GM20000 (cell line): ENCODE measurements at regions not wholly inside any gene's neighbourhood (a gene's known extent, or its start where the extent isn't known, plus 50 kb on each side); places are given as distances from the start of the nearest gene placed in this dataset.
"Not testable (repeated sequence)": the region's sequence is repeated elsewhere in the genome, so short reads cannot be mapped to it uniquely, and the experiment has no call there.

Experiments used
- DNase-seq: peaks from one replicate; pipeline ENCODE4 v3.0.0; 2012; ENCODE audit warnings: low spot score
- TF ChIP-seq, protein P1 (sequence below): IDR thresholded peaks from 2 replicates; pipeline ENCODE4 v1.5.1; 2012; ENCODE audit warnings: mild to moderate bottlenecking, control low read depth; ENCODE audit errors: extremely low read depth, missing control alignments

DNA sequence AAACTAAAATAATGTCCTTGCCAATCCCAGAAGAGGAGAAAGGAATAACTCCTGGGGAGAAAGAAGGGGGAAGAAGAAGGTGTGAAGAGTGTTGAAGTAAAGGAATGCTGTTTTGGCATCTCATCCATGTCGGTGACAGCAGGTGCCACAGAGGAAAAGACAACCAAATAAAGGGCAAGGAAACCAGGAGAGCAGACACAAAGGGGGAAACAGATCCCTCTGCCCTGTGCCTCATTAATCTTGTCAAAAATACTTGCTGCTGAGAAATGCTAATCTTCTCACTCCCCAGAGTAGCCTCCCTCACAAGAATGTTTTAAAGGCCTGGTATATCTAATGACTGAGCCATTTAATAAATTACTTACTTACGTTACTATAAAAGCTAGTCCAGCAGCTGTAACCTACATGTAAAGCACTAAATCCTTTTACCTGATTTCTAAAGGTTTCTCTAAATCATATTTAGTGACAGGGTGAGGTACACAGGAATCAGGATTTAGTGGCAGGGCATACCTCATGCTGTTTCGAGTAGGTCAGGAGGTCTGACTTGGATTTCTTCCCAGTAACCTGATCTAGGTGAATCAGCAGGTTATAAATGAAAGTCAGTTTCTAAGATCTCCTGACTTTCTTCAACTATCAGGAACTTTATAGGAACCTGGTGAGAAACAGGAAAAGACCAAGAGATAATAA is 377.1 kb downstream of the CENPW start:
- TF ChIP-seq, protein P1, sequence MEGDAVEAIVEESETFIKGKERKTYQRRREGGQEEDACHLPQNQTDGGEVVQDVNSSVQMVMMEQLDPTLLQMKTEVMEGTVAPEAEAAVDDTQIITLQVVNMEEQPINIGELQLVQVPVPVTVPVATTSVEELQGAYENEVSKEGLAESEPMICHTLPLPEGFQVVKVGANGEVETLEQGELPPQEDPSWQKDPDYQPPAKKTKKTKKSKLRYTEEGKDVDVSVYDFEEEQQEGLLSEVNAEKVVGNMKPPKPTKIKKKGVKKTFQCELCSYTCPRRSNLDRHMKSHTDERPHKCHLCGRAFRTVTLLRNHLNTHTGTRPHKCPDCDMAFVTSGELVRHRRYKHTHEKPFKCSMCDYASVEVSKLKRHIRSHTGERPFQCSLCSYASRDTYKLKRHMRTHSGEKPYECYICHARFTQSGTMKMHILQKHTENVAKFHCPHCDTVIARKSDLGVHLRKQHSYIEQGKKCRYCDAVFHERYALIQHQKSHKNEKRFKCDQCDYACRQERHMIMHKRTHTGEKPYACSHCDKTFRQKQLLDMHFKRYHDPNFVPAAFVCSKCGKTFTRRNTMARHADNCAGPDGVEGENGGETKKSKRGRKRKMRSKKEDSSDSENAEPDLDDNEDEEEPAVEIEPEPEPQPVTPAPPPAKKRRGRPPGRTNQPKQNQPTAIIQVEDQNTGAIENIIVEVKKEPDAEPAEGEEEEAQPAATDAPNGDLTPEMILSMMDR: no peak
- no peak for DNase-seq

DNA sequence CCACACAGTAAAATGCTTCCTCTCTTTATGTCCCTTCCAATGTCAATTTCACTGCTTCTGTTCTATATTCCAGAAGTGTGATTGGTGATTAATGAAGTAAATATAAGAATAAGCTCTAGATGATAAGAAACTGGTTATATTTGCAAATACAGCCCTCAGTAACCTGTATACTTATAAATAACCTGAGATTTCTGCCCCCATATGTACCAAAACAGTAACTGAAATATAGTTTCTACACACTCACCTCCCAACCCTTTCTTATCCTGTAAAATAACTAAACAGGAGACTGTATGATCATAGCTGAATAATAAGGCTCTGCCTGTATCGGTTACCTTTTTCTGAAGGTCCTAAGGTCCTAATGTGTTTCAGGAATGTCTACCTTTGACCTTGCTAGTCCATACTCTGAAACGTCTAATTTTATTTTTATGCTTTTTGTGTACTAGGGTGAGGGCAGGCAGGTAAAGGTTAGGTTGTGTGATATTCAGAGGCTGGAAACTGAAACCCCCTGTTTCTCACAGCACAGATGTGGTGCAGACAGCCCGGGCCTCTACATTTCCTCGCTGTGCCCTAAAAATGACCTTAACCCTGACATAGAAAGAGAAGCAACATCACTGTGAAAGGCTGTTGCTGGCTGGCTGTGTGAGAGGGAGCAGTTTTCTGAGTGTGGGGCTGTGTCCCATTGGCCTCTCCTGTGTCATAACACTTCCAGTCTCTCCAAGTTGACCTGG is 378.8 kb downstream of the CENPW start:
- DNase-seq: peak; percentile 30
- TF ChIP-seq, protein P1: no peak

DNA sequence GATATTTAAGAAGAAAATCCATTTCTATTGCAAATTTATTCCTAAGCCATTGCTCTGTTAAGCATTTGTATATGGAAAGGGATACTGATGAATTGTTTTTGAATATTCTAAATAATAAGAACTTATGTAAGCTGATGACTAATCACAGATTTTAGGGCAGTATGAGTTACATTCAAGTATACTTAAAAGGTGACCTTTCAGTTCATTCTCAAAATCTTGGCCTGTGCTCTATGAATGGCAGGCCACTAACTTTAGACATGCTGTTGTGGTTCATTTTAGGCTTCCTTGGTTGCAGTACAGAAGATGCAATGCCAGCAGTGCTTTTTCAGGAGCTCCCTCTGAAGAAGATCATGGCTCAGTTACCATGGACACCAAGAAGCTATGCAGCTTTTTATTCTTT is 380.4 kb downstream of the CENPW start:
- TF ChIP-seq, protein P1: no peak

DNA sequence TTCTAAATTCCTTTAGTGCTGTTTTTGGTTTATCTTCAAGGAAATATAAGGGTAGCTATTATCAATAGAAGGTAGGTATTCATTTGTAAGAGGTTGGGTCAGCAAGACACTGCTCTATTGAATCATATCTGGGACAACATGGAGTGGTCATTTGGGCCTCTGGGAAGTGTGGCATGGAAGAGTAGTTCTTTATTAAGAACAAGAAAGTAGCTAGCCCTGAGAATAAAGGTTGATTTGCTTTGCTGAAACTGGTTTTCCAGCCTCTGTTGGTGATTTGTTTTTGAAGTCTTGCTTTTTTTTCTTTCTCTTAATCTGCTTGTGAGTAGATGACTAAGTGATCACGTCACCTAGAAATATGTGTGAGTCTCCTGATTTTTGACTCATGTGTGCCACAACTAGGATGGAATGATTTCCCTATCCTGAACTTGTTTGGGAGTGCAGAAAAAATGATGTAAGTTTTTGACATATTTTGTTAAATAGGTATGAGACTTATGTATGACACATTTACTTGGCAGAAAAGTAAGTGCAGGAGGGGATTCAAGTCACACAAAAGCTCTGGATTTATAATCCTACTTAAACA is 381.8 kb downstream of the CENPW start:
- DNase-seq: no peak

More for the DNA sequence above, 380.4 kb downstream of the CENPW start:
- DNase-seq: no peak

DNA sequence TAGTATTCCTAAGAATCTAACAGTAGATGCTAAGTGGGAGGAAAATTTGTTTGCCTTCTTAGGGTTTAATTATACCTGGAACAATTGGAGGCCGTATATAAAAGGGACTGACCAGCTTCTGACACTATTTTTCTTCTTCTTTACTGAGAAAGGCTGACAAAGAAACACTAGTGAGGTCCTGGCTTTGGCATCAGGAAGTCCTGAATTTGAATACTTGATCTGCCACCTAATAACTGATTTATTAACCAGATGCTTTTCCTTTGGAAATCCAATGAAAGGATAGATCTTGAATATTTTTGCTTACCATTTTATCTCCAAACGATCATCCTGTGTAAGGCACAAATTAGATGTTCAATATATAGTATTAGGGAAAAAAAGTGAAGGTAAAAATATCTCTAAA is 382.5 kb downstream of the CENPW start:
- DNase-seq: no peak
- TF ChIP-seq, protein P1: no peak

More for the DNA sequence above, 381.8 kb downstream of the CENPW start:
- TF ChIP-seq, protein P1: no peak

DNA sequence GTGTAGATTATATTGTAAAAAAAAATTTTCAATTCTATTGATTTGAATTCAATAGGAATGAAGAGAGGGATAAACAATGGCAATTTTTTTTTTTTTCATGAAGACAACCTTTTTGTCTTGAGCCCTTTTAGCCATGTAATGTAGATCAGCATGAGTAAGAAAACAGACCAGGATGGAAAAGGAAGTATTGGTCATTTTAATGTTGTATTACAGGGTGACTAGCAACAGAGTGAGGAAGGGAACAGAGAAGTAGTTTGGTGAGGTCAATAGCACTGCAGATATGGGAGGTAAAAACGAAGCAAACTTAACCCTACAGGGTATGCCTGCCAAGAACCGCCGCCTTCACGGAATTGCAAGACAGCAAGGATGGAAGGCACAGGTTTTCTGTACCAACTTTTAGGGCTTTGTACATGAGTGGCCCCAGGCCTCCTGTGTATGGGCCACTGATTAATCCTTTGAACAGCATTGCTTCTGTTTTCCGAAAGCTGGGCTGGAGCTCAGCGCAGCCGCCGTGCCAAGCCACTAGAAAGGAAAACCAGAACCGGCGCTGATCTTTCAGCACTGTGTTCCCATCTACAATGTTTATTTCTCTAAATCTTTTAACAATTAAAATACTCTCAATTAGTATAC is 383.7 kb downstream of the CENPW start:
- TF ChIP-seq, protein P1: no peak
- no peak for DNase-seq

DNA sequence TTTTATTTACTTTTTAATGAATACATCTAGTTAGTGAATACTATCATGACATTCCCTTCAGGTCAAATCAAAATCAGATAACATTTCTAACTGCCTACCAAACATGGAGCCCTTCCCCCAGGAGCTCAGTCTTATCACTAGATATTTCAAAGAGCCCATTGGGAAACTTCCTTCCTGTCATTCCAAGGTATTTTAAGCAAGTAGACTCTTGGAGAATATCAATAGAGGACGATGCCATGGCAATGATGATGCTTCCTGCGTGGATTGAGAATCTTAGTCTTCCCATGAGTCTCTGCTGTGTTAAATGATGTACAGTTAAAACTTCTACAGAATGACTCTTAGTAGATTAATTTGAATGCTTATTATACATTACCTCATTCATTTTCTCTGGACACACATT is 384.9 kb downstream of the CENPW start:
- no peak for DNase-seq
- TF ChIP-seq, protein P1: no peak

DNA sequence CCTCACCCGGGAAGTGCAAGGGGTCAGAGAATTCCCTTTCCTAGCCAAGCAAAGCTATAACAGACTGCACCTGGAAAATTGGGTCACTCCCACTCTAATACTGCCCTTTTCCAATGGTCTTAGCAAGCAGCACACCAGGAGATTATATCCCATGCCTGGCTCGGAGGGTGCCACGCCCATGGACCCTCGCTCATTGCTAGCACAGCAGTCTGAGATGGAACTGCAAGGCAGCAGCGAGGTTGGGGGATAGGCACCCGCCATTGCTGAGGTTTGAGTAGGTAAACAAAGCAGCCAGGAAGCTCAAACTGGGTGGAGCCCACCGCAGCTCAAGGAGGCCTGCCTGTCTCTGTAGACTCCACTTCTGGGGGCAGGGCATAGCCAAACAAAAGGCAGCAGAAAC is 386.5 kb downstream of the CENPW start:
- DNase-seq: not testable (repeated sequence)
